OCI-LY3 (cell line): ENCODE measurements at regions not wholly inside any gene's neighbourhood (a gene's known extent, or its start where the extent isn't known, plus 50 kb on each side); places are given as distances from the start of the nearest gene placed in this dataset.

Experiments used
- H2AFZ ChIP-seq: fragments of 200-600, 300-600 bp; shearing (Covaris generic); 2 replicates; pipeline ENCODE4 v1.6.0; 2014; ENCODE audit warnings: antibody characterized with exemption, low read depth, low read length
- H3K27ac ChIP-seq: fragments of 200-600, 300-600 bp; sonication (generic); 2 replicates; pipeline ENCODE4 v1.5.1; 2014; ENCODE audit warnings: mild to moderate bottlenecking, low read length, moderate library complexity, mixed read lengths
- H3K27me3 ChIP-seq: fragments of 200-600, 300-600 bp; sonication (generic); 2 replicates; pipeline ENCODE4 v1.6.1; 2014; ENCODE audit warnings: low read depth, low read length, mixed read lengths
- H3K36me3 ChIP-seq: fragments of 200-600, 300-600 bp; sonication (generic); replicated peaks from 2 replicates; pipeline ENCODE3; 2014; ENCODE audit warnings: low read depth, low read length, mixed read lengths
- H3K4me1 ChIP-seq: fragments of 300-600, 200-600 bp; sonication (generic); 2 replicates; pipeline ENCODE4 v1.6.1; 2014; ENCODE audit warnings: low read length, mixed read lengths
- H3K4me2 ChIP-seq: fragments of 200-600, 300-600 bp; sonication (generic); 2 replicates; pipeline ENCODE4 v1.6.1; 2014; ENCODE audit warnings: low read length, mixed read lengths
- H3K4me3 ChIP-seq: fragments of 300-600, 200-600 bp; sonication (generic); 2 replicates; pipeline ENCODE4 v1.5.1; 2014; ENCODE audit warnings: antibody characterized with exemption, mild to moderate bottlenecking, low read length, moderate library complexity
- H3K79me2 ChIP-seq: fragments of 300-600, 200-600 bp; shearing (Covaris generic); 2 replicates; pipeline ENCODE4 v1.6.1; 2014; ENCODE audit warnings: mild to moderate bottlenecking, low read length, mixed read lengths
- H3K9ac ChIP-seq: fragments of 300-600, 200-600 bp; shearing (Covaris generic); 2 replicates; pipeline ENCODE4 v1.6.0; 2014; ENCODE audit warnings: mild to moderate bottlenecking, low read length, moderate library complexity
- H3K9me3 ChIP-seq: fragments of 200-600, 300-600 bp; shearing (Covaris generic); 2 replicates; pipeline ENCODE4 v1.6.1; 2014; ENCODE audit warnings: low read length, mixed read lengths; ENCODE audit not compliant: insufficient read depth
- H4K20me1 ChIP-seq: fragments of 200-600, 300-600 bp; sonication (generic); 2 replicates; pipeline ENCODE4 v1.6.1; 2016; ENCODE audit warnings: low read length, mixed read lengths; ENCODE audit not compliant: insufficient read depth
- EZH2phosphoT487 ChIP-seq: fragments of 200-600 bp; shearing (Covaris generic); IDR thresholded peaks from 2 replicates; pipeline ENCODE4 v1.6.1; 2018; ENCODE audit warnings: antibody characterized with exemption, mixed run types, low read depth
- TF ChIP-seq, protein P1 (sequence below): fragments of 200-600, 300-600 bp; sonication (generic); IDR thresholded peaks from 2 replicates; pipeline ENCODE4 v1.5.1; 2014; ENCODE audit warnings: antibody characterized with exemption, low read length, low read depth

DNA sequence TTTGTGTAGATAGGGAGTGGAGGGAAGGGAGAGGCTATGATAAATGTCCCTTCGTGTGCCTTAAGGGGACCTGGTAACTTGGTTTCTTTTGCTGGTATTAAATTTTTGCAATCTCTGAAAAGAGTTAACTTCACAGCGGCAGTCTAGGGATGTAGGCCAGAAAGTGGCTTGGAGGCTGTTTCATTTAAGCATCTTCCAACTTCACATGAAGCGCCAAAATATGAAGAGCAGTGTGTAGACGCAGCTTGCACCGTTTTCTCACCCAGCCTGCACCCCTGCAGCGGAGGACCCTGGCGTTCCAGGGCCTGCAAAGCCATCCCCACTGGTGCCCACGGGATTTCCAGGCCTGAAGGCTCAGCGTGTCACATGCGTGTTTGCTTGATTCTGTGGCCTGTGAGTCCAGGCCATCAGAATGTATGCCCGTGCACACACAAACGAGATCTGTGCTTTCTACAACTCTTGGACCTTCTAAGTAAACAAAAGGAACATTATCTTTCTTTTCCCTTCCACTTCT, 87.2 kb upstream of the EPB41L3 start:
- no peaks in the 10 kb centered on the region for H3K4me1 ChIP-seq
- H2AFZ ChIP-seq, result no peak overlapping the region
- H3K9me3 ChIP-seq, result no peaks in the 10 kb centered on the region
- H3K4me3 ChIP-seq, result no peak overlapping the region
- H3K27me3 ChIP-seq, result no peaks in the 10 kb centered on the region
- H4K20me1 ChIP-seq, result no peaks in the 10 kb centered on the region
- H3K79me2 ChIP-seq, result no peaks in the 10 kb centered on the region
- no peak overlapping the region for H3K27ac ChIP-seq
- TF ChIP-seq, protein P1, sequence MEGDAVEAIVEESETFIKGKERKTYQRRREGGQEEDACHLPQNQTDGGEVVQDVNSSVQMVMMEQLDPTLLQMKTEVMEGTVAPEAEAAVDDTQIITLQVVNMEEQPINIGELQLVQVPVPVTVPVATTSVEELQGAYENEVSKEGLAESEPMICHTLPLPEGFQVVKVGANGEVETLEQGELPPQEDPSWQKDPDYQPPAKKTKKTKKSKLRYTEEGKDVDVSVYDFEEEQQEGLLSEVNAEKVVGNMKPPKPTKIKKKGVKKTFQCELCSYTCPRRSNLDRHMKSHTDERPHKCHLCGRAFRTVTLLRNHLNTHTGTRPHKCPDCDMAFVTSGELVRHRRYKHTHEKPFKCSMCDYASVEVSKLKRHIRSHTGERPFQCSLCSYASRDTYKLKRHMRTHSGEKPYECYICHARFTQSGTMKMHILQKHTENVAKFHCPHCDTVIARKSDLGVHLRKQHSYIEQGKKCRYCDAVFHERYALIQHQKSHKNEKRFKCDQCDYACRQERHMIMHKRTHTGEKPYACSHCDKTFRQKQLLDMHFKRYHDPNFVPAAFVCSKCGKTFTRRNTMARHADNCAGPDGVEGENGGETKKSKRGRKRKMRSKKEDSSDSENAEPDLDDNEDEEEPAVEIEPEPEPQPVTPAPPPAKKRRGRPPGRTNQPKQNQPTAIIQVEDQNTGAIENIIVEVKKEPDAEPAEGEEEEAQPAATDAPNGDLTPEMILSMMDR, result no peak
- no peak for TF ChIP-seq EZH2phosphoT487
- no peak overlapping the region for H3K4me2 ChIP-seq
- no peak overlapping the region for H3K9ac ChIP-seq
- no peaks in the 10 kb centered on the region for H3K36me3 ChIP-seq

DNA sequence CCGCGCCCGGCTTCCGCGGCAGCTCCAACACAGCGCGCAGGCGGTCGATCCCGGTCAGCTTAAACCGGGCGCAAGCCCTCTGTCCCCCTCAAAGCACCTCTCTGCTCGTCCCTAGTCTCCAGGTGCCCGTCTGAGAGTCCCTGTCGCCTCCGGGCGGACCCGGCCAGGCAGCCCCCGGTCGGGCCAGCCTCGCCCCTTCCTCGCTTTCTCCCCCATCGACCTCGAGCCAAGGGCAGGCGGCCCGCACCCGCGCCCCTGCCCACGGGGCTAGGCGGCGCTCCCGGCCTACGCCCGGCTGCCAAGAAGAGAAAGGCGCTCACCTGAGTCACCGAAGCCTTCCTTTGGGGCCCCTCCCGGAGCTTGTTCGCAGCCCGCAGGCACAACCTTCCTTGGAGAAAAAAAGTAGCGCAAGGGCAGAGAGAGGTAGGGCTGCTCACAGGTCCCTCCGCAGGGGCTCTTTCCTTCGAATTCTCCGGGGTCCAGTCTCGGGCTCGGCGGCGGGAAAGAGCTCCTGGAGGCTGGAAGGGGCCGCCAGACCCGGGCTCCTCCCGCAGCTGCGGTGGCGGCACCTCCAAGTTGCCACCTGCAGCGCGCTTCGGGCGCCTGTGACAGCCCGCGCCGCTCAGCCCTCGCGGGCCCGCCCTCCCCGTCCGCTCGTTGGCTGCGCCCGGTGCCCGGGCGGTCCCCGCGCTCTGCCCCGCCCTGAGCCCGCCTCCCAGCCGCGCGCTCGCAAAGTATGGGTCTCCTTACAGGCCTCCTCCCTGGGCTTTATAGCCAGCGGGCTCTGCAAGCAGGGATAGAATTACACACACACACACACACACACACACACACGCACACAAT, 86.5 kb upstream of the EPB41L3 start:
- no peak overlapping the region for H3K4me3 ChIP-seq
- H3K27ac ChIP-seq, result no peak overlapping the region
- H3K9me3 ChIP-seq, result no peaks in the 10 kb centered on the region
- H3K4me1 ChIP-seq, result no peaks in the 10 kb centered on the region
- no peaks in the 10 kb centered on the region for H4K20me1 ChIP-seq
- no peak overlapping the region for H2AFZ ChIP-seq
- no peaks in the 10 kb centered on the region for H3K27me3 ChIP-seq
- no peak overlapping the region for H3K9ac ChIP-seq
- no peak for TF ChIP-seq EZH2phosphoT487
- TF ChIP-seq, protein P1, result no peak
- no peaks in the 10 kb centered on the region for H3K36me3 ChIP-seq
- no peak overlapping the region for H3K4me2 ChIP-seq
- no peaks in the 10 kb centered on the region for H3K79me2 ChIP-seq

DNA sequence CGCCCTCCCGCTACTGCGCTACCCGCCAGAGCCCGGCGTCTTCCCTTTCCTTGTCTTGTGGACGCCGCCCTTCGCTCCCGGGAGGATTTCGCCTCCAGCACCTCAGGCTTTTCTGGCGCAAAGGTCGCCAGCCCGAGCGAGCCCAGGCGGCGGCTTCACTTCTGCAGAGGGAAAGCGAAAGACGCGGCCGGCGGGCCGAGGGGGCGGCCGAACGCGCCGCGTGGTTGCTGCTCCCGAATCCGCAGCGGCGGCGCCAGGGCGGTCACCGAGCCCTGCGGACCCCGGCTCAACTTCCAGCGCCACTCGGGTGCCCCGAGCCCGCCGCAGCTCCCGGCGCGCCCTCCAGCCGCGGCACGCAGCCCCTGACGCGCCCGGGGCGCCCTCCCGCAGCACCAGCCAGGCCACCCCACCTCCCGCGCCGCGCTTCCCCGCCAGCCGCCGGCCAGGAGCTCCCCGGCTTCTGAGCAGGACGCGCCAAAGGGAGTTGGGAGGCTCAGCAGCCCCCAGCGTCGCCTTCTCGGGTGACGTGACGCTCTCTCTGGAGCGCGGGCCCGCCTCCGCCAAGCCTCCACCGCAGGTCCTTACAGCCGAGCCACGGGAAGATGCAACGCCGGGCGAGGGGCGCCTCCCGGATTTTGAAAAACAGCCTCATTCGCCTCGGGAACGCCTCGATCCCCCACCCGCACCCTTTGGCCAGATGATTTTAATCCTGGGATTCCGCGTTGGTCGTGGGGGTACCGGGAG, 84.9 kb upstream of the EPB41L3 start:
- no peaks in the 10 kb centered on the region for H3K79me2 ChIP-seq
- no peak overlapping the region for H3K4me3 ChIP-seq
- no peak overlapping the region for H3K27ac ChIP-seq
- no peak overlapping the region for H3K9ac ChIP-seq
- no peak overlapping the region for H2AFZ ChIP-seq
- no peaks in the 10 kb centered on the region for H3K9me3 ChIP-seq
- no peaks in the 10 kb centered on the region for H3K36me3 ChIP-seq
- H3K27me3 ChIP-seq, result no peaks in the 10 kb centered on the region
- H3K4me2 ChIP-seq, result no peak overlapping the region
- TF ChIP-seq EZH2phosphoT487, result no peak
- TF ChIP-seq, protein P1, result no peak
- no peaks in the 10 kb centered on the region for H4K20me1 ChIP-seq
- H3K4me1 ChIP-seq, result no peaks in the 10 kb centered on the region

DNA sequence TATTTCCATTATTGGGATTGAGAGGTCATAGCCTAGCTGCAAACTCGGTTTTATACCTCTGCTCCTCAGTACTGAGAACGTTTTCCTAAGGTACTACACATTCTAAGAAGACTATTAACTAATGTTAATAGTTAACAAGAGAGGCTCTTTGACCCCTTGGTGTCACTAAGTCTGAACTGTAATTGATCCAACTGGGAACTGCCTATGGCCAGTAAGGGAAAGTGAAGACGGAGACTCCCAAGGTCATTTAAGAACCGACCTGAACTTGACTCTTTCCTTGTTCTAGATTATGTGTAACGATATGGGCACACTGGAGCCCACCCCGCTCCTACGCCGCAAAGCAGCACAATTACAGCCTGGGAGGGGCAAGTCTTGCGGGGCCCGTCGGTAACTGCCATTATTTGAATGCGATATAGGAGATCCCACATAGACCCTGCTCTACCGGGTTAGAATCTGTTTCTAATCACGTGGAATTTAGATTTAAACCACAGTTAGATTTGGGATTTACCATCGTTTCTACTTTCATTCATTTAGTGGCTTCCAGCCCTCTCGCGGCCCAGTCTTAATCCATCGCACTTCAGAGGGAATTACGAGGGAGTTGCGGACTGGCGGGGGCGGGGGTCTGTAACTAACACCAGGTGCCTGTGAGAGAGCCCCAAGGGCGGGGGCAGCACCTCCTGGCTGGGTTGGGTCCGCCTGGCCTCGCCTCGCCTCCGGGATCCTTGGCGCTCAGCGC, 84.1 kb upstream of the EPB41L3 start:
- no peak overlapping the region for H2AFZ ChIP-seq
- no peak overlapping the region for H3K9ac ChIP-seq

More for the DNA sequence above, 84.1 kb upstream of the EPB41L3 start:
- no peak for TF ChIP-seq EZH2phosphoT487
- TF ChIP-seq, protein P1, result no peak
- no peak overlapping the region for H3K4me3 ChIP-seq
- H3K4me1 ChIP-seq, result no peaks in the 10 kb centered on the region
- no peaks in the 10 kb centered on the region for H4K20me1 ChIP-seq
- no peaks in the 10 kb centered on the region for H3K9me3 ChIP-seq
- H3K4me2 ChIP-seq, result no peak overlapping the region
- H3K79me2 ChIP-seq, result no peaks in the 10 kb centered on the region
- H3K36me3 ChIP-seq, result no peaks in the 10 kb centered on the region
- no peak overlapping the region for H3K27ac ChIP-seq
- no peaks in the 10 kb centered on the region for H3K27me3 ChIP-seq
